ENCODE measurements at regions not wholly inside any gene's neighbourhood (a gene's known extent, or its start where the extent isn't known, plus 50 kb on each side); places are given as distances from the start of the nearest gene placed in this dataset.
"Not testable (repeated sequence)": the region's sequence is repeated elsewhere in the genome, so short reads cannot be mapped to it uniquely, and the experiment has no call there.

DNA sequence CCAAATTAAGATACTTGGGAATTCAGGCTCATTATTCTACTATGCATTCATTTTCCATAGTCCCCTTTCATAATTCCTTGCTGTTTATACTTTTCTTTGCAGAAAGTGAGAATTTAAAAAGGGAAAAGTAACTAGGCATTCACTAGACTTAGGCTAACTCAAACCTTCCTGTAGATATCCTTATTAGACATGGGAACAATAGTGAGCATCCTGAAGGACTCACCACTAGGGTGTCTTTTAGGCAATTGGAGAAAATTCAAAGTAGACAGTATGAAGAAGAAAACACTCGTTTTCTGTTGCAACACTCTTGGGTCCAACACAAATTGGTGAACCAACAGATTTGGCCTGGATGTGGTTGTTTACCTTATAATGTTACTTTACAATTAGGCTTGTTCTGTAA, 213.2 kb upstream of the GRIN3A start:
- DNase-seq: no peak
- Histone ChIP-seq H3K36me3 (no peaks in the 10 kb centered on the region), H3K9me3 (no peaks in the 10 kb centered on the region), H3K4me3 (ENCODE audit: low read depth, low read length) (no peak overlapping the region), H3K27me3 (no peaks in the 10 kb centered on the region), H3K4me1 (no peaks in the 10 kb centered on the region)
- TF ChIP-seq, protein P1, sequence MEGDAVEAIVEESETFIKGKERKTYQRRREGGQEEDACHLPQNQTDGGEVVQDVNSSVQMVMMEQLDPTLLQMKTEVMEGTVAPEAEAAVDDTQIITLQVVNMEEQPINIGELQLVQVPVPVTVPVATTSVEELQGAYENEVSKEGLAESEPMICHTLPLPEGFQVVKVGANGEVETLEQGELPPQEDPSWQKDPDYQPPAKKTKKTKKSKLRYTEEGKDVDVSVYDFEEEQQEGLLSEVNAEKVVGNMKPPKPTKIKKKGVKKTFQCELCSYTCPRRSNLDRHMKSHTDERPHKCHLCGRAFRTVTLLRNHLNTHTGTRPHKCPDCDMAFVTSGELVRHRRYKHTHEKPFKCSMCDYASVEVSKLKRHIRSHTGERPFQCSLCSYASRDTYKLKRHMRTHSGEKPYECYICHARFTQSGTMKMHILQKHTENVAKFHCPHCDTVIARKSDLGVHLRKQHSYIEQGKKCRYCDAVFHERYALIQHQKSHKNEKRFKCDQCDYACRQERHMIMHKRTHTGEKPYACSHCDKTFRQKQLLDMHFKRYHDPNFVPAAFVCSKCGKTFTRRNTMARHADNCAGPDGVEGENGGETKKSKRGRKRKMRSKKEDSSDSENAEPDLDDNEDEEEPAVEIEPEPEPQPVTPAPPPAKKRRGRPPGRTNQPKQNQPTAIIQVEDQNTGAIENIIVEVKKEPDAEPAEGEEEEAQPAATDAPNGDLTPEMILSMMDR (IDR thresholded peaks at IDR 0.05; ENCODE audit: low read depth, low read length): no peak

- H3K36me3 ChIP-seq: no peaks in the 10 kb centered on the region
- no peaks in the 10 kb centered on the region for H3K4me1 ChIP-seq
- no peak for DNase-seq
- H3K27me3 ChIP-seq: no peaks in the 10 kb centered on the region
- H3K9me3 ChIP-seq: no peaks in the 10 kb centered on the region
- TF ChIP-seq, protein P1 (IDR thresholded peaks at IDR 0.05; ENCODE audit: low read depth, low read length): no peak
- H3K4me3 ChIP-seq (ENCODE audit: low read depth, low read length): no peak overlapping the region
These were observed 193.3 kb upstream of the GRIN3A start for GRCh38 chr9:101931756-101932155.

DNA sequence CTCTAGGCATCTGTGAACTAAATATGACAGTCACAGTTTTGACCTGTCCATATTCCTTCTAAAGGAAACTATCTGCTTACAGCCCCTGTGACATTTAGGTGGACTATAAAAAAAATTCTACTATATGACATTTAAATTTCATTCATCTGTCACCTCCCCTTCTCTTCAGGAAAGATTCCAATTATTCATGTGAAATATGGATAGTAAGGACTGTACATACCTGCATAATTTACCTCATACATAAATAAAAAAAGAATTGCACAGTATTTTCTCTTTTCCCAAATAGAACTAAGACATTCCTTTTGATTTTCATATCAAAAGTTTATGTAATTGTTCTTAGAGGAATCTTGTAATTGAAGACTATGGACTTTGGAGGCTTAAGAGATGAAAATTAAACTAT, 192.3 kb upstream of the GRIN3A start:
- Histone ChIP-seq H3K4me1 (no peaks in the 10 kb centered on the region), H3K9me3 (no peaks in the 10 kb centered on the region), H3K4me3 (ENCODE audit: low read depth, low read length) (no peak overlapping the region), H3K27me3 (no peaks in the 10 kb centered on the region), H3K36me3 (no peaks in the 10 kb centered on the region)
- no peak for DNase-seq
- TF ChIP-seq, protein P1 (IDR thresholded peaks at IDR 0.05; ENCODE audit: low read depth, low read length): no peak

DNA sequence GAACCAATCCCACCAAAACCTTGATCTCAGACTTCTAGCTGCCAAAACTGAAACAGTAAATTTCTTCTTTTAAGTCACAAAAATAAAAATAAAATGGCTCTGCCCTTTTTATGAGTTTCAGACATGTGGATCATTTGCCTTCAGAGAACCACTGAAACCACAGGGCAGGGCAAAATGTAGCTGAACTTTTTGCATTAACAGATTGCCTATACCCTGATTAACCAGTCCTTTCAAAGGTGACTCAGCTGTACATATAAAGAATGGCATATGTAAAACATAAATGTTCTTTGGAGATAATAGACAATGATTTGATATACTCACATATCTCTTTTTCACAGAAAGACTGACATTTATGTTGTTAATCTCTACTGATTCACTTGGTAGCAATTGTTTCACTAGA, 187.1 kb upstream of the GRIN3A start:
- Histone ChIP-seq H3K9me3 (no peaks in the 10 kb centered on the region), H3K4me1 (no peaks in the 10 kb centered on the region)
- TF ChIP-seq, protein P1 (IDR thresholded peaks at IDR 0.05; ENCODE audit: low read depth, low read length): no peak

DNA sequence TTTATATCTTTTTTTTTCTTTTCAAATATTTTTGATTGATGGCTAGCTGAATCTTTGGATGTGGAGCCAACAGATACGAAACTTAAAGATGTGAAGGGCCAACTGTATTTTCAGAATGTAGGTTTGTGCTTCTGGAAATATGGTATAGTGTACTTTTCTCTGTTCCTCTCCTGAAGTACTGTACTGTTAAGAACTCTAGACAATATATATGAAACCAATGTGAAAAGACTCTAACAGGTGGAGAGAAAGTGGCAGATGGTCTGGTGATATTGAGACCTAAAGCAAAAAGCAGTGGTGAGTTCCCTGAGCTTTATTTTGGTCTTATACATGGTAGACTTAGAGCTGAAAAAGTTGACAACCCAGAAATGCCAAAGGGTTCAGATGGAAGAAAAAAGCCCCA, 185.0 kb upstream of the GRIN3A start:
- Histone ChIP-seq H3K27me3 (no peaks in the 10 kb centered on the region), H3K36me3 (no peaks in the 10 kb centered on the region), H3K4me1 (no peaks in the 10 kb centered on the region), H3K9me3 (no peaks in the 10 kb centered on the region), H3K4me3 (ENCODE audit: low read depth, low read length) (no peak overlapping the region)
- no peak for DNase-seq
- TF ChIP-seq, protein P1 (IDR thresholded peaks at IDR 0.05; ENCODE audit: low read depth, low read length): no peak

More for the DNA sequence above, 187.1 kb upstream of the GRIN3A start:
- Histone ChIP-seq H3K27me3 (no peaks in the 10 kb centered on the region), H3K36me3 (no peaks in the 10 kb centered on the region), H3K4me3 (ENCODE audit: low read depth, low read length) (no peak overlapping the region)
- DNase-seq: no peak

DNA sequence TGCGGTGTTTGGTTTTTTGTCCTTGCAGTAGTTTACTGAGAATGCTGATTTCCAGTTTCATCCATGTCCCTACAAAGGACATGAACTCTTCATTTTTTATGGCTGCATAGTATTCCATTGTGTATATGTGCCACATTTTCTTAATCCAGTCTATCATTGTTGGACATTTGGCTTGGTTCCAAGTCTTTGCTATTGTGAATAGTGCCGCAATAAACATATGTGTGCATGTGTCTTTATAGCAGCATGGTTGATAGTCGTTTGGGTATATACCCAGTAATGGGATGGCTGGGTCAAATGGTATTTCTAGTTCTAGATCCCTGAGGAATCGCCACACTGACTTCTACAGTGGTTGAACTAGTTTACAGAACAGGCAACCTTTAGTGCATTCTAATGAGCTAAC, 178.5 kb upstream of the GRIN3A start:
- not testable (repeated sequence) for H3K4me3 ChIP-seq (ENCODE audit: low read depth, low read length); DNase-seq; H3K4me1 ChIP-seq; H3K9me3 ChIP-seq; H3K27me3 ChIP-seq; H3K36me3 ChIP-seq

GRCh38 chr9:101915482-101915881, 177.0 kb upstream of the GRIN3A start:
- TF ChIP-seq, protein P1 (IDR thresholded peaks at IDR 0.05; ENCODE audit: low read depth, low read length): no peak
- Histone ChIP-seq H3K27me3 (no peaks in the 10 kb centered on the region), H3K36me3 (no peaks in the 10 kb centered on the region), H3K9me3 (no peaks in the 10 kb centered on the region), H3K4me1 (no peaks in the 10 kb centered on the region), H3K4me3 (ENCODE audit: low read depth, low read length) (no peak overlapping the region)
- DNase-seq: no peak

Data from BE2C (cell line).